ENCODE measurements at regions not wholly inside any gene's neighbourhood (a gene's known extent, or its start where the extent isn't known, plus 50 kb on each side); places are given as distances from the start of the nearest gene placed in this dataset.

- DNase-seq (ENCODE audit: low read depth): no peak
Observed at GRCh38 chr5:124262991-124263571, 483.4 kb downstream of the ZNF608 start.

- DNase-seq (ENCODE audit: low read depth): no peak
Observed at GRCh38 chr5:124262470-124262869, 484.0 kb downstream of the ZNF608 start.

- DNase-seq (ENCODE audit: low read depth): no peak
Observed at GRCh38 chr5:124261848-124262247, 484.6 kb downstream of the ZNF608 start.

DNA sequence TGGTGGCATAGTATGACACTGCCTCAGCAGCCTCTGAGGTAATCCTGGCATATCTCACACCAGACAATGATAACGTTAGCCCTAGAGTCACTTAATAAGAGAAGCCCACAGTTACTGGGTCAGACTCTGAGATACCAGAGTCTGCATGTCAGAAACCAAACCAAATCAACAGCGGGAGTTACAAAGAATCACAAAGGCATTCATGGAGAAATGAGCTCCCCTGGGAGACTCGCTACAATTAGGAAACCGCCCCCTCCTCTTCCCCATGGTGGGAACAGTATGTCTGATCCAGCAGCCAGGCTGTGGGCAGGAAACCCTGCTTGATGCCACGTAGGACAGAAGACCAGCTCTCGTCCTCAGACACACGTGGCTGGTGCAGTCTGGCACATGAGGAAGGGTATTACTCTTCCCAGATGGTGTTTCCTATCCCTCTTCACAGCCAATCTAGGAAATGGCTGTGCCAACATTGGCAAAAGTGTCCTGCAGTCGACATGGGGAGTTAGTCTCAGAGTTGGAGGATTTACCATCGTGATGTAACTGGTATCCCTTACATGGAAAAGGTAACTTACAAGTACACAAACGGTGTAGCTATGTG, 485.4 kb downstream of the ZNF608 start:
- DNase-seq (ENCODE audit: low read depth): no peak

DNA sequence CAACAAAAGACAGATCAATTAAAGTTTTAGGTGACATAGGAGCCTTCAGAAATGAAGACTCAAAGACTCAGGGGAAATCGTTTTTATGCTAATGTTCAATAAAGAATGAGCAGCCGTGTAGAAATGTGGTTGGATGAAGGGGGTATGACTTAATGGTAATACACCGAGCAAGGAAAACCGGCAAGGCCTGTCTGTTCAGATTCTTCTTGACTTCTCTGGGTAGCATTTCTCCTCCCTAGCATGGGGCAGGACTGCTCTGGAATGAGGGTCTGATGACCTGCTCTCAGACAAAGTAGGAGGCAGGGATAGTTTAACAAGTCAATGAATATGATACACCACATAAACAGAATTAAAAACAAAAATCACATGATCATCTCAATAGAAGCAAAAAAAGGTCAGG, 487.4 kb downstream of the ZNF608 start:
- no peak for DNase-seq (ENCODE audit: low read depth)

GRCh38 chr5:124257048-124257447, 489.4 kb downstream of the ZNF608 start:
- DNase-seq (ENCODE audit: low read depth): no peak

DNA sequence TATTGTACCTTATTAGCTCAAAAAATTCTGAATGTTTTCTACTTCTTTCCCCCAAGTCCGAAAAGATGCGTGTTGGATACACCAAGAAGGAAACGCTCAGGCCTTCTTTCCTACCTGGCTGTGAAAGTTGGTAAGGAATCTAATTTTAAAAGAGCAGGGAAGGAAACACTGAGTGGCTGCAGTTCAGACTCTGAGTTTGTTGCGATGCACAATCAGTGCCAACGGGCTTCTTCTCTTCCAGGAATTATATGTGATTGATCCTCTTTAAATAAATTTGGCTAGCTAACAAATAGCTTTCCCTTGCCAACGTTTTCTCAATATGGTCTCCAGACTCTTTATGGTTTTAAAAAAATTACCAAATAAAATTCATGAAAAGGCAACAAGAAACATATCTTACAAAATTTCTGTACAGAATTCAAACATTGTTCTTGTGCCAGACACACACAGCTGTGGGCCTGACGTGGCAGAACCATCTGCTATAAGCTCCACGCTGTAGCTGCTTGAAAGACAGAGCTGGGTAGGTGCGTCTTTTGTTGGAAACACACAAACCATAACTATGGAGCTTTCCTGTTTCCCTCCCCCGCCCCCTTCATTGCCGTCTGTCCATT, 493.1 kb downstream of the ZNF608 start:
- DNase-seq (ENCODE audit: low read depth): no peak

GRCh38 chr5:124252747-124253146, 493.7 kb downstream of the ZNF608 start:
- no peak for DNase-seq (ENCODE audit: low read depth)

- no peak for DNase-seq (ENCODE audit: low read depth)
Observed at GRCh38 chr5:124252191-124252638, 494.2 kb downstream of the ZNF608 start.

DNA sequence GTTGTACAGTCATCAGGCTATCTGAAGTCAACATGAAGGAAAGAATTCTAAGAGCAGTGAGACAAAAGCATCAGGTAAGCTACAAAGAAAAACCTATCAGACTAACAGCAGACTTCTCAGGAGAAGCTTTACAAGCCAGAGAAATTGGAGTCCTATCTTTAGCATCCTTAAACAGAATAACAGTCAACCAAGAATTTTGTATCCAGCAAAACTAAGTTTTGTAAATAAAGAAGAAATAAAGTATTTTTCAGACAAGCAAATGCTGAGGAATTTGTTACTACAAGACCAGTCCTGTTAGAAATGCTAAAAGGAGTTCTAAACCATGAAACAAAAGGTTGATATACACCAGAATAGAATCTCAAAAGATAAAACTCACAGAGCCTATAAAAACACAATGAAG, 501.2 kb downstream of the ZNF608 start:
- no peak for DNase-seq (ENCODE audit: low read depth)

GRCh38 chr5:124240732-124241131, 505.7 kb downstream of the ZNF608 start:
- DNase-seq (ENCODE audit: low read depth): no peak

DNA sequence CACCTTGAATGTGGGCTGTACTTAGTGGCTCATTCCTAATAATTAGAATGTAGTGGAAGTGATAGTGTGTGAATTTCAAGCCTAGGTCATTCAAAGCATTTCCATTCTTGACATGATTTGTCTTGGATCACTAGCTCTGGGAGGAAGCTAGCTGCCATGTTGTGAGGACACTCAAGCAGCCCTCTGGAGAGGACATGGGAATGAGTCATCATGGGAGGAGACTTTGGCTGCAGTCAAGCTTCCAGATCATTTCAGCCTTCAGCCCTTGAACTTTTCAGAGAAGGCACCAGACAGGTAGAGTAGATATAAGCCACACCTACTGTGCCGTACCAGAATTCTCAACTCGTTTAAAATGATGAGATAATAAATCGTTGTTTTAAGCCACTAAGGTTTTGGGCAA, 506.9 kb downstream of the ZNF608 start:
- no peak for DNase-seq (ENCODE audit: low read depth)

GRCh38 chr5:124238350-124238749, 508.1 kb downstream of the ZNF608 start:
- DNase-seq (ENCODE audit: low read depth): no peak

- DNase-seq (ENCODE audit: low read depth): no peak
Observed at GRCh38 chr5:124237206-124237695, 509.2 kb downstream of the ZNF608 start.

- DNase-seq (ENCODE audit: low read depth): no peak
Observed at GRCh38 chr5:124236361-124237205, 509.9 kb downstream of the ZNF608 start.

DNA sequence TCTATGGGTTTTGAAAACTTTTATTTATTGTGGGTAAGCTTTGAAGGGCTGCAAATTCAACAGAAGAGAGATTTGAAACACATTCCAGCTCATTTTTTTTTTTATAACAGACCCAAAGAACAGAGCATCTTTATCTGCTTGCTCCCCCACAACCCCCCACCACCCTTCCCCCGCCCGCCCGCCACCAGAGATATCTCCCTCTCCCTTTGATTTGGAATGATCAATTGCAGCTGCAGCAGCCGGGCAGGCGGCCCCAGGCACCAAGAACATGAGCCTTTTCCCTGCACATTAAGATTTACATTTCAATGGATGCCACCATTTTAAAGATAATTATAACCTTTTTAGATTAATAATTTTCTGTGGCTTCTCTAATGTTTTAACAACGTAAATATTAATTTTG, 510.9 kb downstream of the ZNF608 start:
- no peak for DNase-seq (ENCODE audit: low read depth)

GRCh38 chr5:124234770-124235562, 511.5 kb downstream of the ZNF608 start:
- no peak for DNase-seq (ENCODE audit: low read depth)

- DNase-seq (ENCODE audit: low read depth): no peak
Observed at GRCh38 chr5:124234022-124234769, 512.2 kb downstream of the ZNF608 start.

DNA sequence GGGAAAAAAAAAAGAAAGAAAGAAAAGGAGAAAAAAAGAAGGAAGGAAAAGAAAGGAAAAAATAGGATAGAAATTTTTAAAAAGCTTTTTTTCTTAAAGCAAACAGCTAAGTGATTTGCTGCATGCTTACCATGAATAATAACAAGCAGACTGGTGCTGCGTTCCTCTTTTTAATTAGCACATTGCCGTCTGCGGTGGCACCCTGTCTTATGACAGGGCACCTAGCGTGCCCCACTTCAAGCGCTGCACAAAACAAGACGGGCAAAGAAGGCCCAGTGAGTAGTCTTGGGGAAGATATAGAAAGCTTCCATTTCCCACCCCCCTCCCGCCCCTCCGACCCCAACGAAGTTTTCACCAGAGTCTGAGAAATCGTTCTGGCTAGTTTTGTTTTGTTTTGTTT, 513.9 kb downstream of the ZNF608 start:
- no peak for DNase-seq (ENCODE audit: low read depth)

DNA sequence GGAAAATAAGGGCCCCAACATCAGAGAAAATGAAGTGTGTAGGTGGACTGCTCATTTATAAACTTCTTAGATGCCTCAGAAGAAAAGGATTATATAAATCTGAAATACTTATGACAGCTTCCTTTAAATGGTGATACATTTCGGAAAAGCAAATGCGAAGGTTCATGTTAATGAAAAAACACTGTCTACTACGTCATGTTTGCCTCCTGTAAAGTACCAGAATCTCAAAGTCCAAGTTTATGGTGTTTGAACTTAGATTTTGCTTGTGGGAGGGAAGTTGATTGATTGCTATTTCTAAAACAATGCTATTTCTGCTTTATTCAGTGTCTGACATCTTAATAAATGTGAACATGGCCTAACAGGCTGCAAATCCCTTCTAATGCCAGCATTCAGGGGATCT, 514.6 kb downstream of the ZNF608 start:
- no peak for DNase-seq (ENCODE audit: low read depth)

- DNase-seq (ENCODE audit: low read depth): no peak
Observed at GRCh38 chr5:124231230-124231629, 515.2 kb downstream of the ZNF608 start.
